Globus pallidus (tissue), 1 donor: ENCODE measurements at regions not wholly inside any gene's neighbourhood (a gene's known extent, or its start where the extent isn't known, plus 50 kb on each side); places are given as distances from the start of the nearest gene placed in this dataset.

Experiments used
- DNase-seq: peaks from one replicate; pipeline ENCODE4 v3.0.0-alpha.2; 2015; ENCODE audit warnings: low spot score

- DNase-seq, result no peak
Measured at GRCh38 chrX:126886997-126887396, 67.5 kb downstream of the PRR32 start.

GRCh38 chrX:126900937-126901336 lies 81.4 kb downstream of the PRR32 start:
- DNase-seq, result peak; percentile 0

DNA sequence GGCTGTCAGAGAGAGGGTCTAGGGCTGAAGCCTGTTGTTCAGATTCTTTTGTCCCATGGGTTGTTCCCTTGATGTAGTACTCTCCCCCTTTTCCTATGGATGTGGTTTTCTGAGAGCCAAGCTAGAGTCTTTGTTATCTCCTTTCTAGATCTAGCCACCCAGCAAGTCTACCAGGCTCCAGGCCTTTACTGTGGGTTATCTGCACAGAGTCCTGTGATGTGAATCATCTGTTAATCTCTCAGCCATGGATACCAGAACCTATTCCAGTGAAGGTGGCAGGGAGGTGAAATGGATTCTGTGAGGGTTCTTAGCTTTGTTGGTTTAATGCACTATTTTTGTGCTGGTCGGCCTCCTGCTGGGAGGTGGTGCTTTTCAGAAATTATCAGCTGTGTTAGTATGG lies 109.5 kb downstream of the PRR32 start:
- no peak for DNase-seq

DNA sequence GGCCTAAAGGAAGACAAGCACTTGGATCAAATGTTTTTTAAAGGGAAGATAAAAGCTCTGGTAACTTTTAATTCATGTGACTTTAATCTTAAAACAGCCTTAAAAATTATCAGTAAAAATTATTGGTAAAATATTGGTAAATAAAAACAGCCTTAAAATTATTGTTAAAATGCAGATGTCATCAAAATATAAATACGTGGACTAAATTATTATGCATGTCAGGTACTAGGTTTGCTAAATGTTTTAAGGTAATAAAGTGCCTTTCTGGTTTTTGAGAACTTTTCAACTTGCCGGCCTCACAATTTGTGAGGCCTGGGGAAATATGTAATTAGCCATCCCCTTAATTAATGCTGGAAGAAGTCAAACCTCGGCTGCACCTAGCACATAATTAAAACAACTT lies 147.7 kb downstream of the PRR32 start:
- DNase-seq, result no peak

DNA sequence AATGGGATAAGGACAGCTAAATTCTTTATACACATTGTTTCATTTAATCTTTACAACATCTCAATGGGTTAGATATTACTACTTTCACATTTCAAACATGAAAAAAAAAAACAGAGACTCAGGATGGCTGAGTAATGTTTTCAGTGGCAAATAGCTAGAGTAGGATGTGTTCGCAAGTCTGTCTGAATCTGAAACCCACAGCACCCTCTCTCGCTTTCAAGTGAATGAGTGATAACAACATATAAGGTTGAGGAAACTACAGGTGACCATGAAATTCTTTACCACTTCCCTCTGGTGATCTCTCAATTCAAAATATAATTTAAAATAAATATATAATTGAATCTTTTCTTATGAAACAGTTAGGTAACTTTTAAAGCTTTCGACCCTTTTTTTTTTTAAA lies 162.6 kb downstream of the PRR32 start:
- no peak for DNase-seq

- DNase-seq, result no peak
Measured at GRCh38 chrX:126985027-126985426, 165.5 kb downstream of the PRR32 start.

GRCh38 chrX:126985981-126986380 lies 166.5 kb downstream of the PRR32 start:
- DNase-seq, result no peak

DNA sequence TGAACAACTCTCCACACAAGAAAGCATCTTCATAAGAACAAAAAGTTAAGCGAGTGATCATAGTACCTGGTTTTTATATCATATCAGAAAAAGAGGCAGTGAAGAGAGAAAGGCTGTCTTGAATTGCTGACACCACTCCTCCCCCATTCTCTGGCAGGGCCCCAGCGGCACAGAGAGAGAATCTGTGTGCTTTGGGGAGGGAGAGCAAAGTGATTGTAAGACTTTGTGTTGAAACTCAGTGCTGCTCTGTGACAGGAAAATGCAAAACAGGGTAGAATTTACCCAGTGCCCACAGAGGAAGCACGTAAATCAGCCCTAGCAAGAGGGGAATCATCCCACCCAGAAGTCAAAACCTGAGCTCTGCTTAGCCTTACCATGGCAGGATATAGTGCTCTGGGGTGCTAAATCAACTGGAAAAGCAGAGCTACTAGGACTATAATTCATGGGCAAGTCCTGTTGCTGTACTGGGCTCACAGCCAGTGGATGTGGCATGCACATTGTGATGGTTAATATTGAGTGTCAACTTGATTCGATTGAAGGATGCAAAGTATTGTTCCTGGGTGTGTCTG lies 174.6 kb downstream of the PRR32 start:
- no peak for DNase-seq

- no peak for DNase-seq
Measured at GRCh38 chrX:127011629-127012028, 192.1 kb downstream of the PRR32 start.

- DNase-seq, result no peak
Measured at GRCh38 chrX:127025013-127025412, 205.5 kb downstream of the PRR32 start.

DNA sequence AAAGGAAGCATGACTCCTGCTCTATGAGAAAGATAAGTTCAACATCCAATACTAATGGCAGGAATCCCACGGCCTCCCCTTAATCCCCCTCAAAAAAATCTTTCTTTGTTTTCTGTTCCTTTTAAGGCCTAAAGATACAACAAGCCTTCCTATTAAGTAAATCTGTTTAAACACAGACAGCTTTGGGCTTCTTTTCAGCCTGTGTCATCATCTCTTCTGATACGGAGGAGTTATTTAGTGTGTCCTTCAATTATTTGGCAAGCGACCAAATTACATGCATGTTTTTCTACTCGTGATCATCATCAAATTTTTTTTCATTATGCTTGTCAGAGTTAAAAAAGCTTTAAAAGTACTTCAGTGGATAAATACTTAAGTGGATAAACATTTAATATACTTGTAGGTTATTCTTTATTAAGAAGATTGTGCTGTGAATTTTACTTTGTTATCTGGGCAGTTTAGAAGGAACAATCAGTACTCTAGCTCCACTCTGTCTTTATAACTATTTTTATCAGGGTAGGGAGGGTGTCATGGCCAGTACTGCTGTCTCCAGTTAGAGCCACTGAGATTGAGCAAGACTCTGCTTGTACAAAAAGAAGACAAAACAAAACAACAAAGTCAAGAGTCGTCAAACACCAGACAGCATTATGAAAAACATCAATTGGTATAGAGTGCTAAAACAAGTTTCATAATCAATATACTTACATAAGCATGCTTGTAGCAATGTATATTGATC lies 210.7 kb downstream of the PRR32 start:
- no peak for DNase-seq

- no peak for DNase-seq
Measured at GRCh38 chrX:127037159-127037558, 217.6 kb downstream of the PRR32 start.

DNA sequence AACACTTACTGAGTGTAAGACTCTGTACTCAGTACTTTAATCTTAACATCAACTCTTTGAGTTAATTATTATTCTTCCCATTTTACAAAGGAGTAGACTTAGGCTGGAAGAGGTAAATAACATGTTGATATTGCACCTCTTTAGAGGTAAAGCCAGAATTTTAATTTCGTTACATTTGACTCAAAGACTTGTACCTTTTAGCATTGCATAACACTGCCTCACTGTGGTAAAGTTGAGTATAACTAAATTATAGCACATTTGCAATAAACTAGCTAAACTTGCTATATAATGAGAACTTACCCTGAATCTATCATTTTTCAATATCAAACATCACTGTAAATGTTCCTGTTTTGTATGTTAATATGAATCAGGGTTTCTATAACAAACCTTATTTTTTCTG lies 218.5 kb downstream of the PRR32 start:
- DNase-seq, result no peak

DNA sequence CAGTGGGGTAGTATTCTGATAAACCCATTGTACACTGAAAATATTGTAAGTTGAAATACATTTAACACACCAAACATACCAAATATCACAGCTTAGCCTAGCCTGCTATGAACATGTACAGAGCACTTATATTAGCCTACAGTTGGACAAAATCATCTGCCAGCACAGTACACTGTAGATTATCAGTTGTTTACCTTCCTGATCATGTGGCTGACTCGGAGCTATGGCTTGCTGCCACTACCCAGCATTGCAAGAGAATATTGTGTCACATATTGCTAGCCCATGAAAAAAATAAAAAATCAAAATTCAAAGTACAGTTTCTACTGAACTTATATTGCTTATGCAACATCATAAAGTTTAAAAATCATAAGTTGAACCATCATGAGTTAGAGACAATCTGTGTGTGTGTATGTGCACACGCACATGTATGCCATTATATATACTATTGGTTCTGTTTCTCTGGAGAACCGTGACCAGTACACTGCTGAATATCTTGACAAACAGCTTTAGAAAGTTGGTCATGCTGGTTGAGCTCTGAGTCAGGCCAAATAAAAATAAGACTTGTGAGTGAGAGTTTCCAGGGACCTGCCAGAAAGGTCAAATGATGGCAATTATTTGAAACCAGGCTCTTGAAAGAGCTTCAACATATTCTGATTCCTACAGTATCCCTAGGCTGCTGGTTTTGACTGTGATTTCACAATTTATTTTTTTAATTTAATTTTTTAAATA lies 238.5 kb downstream of the PRR32 start:
- DNase-seq, result no peak

DNA sequence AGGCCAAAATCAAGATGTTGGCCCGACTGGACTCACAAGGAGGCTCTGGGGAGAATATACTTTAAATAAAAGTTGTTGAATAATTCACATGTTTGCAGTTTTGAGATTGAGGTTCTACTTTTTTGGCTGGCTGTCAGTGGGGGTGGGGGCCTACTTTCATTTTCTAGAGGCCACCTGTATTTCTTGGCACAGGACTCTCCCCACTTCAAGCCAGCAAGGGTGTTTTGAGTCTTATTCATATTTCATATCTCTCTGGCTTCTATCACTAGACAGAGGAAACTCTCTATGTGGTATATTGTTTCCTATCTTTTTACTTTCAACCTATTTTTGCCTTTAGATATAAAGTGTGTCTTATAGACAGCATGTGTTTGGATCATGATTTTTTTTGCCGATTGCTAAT lies 266.4 kb downstream of the PRR32 start:
- DNase-seq, result no peak

DNA sequence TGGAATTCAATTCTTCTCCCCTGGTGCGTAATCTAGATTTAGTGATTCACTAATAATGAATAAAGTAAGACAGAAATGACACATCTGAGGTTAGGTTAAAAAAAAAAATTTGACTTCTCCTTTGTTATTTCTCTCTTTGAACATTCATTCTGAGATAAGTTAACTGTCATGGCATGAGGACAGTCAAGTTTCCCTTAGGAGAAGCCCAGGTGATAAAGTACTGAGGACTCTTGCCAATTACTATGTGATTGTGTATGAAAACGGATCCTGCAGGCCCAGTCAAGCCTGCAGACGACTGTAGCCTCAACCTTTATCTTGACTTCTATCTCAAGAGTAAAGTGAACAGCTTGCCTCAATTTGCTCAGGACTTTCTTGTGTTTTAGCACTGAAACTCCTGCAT lies 293.2 kb downstream of the PRR32 start:
- no peak for DNase-seq

DNA sequence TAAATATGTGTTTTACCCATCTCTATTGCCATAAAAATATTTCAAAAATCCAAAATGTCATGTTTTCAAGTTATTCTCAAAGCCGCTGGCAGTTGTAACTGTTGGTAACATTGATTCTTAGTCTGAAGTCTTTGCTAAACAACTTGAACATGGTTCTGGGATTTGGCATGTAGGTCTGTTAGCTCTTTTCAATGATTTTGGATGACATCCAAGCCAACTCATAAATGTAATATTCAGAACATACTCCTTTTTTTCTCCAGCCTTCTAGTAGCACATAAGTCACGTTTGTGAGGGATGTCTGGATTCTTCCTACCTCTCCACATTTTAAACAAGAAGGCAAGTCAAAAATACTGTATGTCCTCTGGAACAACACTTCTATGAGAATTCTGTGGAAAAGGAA lies 305.3 kb downstream of the PRR32 start:
- DNase-seq, result no peak

- DNase-seq, result no peak
Measured at GRCh38 chrX:127128282-127128681, 308.8 kb downstream of the PRR32 start.

DNA sequence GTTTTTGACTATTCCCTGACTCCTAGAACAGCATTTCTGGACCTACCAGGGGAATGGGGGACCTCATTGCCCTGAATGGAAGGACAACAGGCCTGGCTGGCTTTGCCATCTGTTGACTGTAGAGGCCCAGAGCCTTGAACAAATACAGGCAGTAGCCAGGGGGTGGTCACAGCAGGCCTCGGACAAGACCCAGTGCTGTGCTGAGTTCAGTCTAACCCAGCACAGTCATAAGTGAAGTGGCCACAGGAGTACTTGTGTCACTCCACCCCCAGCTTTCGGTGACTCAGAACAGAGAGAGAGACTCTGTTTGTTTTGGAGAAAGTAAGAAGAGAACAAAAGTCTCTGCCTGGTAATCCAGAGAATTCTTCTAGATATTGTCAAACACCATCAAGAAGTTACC lies 310.0 kb downstream of the PRR32 start:
- no peak for DNase-seq

- DNase-seq, result no peak
Measured at GRCh38 chrX:127138218-127138617, 318.7 kb downstream of the PRR32 start.

DNA sequence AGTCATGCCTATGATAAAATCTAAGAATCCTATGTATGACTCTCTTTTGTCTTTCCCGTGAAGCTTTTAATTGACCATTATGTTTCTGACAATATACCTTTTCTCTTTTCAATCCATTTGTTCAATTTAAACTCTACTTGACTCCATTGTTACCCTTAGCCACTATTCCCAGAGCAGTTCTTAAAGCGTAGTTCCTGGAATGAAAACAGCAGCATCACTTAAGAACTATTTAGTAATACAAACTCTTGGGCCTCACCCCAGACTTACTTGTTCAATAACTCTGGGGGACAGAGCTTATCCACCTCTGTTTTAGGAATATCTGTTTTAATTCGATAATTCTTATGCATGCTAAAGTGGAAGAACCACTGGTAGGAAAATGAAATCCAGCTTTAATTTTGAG lies 358.4 kb downstream of the PRR32 start:
- DNase-seq, result no peak

DNA sequence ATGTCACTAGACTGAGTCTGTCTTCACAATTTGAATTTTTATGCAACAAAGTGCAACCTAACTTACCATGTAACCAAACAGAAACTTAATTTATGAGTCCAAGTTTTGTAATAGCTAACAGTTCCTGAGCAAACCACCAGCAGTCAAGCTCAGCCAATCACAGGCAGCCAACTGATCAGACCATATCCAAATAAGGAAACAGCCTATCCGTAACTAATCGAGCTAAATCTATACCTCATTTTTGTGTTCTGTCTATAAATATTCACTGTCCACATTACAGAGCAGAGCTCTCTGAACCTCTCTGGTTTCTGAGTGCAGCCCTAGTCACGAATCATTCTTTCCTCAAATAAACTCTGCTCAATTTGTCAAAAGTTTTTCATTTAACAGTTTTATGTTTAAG lies 367.6 kb downstream of the PRR32 start:
- no peak for DNase-seq

- DNase-seq, result no peak
Measured at GRCh38 chrX:127190381-127190780, 370.9 kb downstream of the PRR32 start.

- DNase-seq, result no peak
Measured at GRCh38 chrX:127207326-127207725, 387.8 kb downstream of the PRR32 start.
